HUDEP-2 (cell line): ENCODE measurements at regions not wholly inside any gene's neighbourhood (a gene's known extent, or its start where the extent isn't known, plus 50 kb on each side); places are given as distances from the start of the nearest gene placed in this dataset.

Experiments used
- DNase-seq, 76 experiments: peaks; one replicate each; lab custom pipeline; 2025; ENCODE audit not compliant: unreplicated experiment in 76 of 76; lab: John Stamatoyannopoulos, UW

- DNase-seq = no peak
Measured at GRCh38 chr13:57784633-57785032, 153.1 kb downstream of the PCDH17 start.

GRCh38 chr13:57787058-57787791 is 155.7 kb downstream of the PCDH17 start:
- DNase-seq = no peak

DNA sequence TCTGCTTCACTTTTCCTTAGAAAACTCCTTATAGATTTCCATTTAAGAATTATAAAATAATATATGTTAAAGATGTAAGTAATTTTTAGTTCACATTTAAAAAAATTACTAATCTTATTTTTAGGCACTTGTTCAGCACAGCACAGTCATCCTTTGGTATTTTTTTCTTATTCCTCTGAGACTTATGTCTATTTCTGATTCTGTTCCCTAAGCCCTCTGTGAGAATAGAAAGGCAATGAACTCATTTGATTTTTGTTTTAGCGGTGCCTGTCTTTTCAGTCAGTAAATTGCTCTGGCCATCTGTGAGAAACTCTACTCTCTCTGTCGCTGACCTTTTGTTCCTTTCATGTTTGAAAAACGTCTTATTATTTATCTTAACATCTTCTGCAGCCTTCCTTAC is 168.1 kb downstream of the PCDH17 start:
- no peak for DNase-seq

DNA sequence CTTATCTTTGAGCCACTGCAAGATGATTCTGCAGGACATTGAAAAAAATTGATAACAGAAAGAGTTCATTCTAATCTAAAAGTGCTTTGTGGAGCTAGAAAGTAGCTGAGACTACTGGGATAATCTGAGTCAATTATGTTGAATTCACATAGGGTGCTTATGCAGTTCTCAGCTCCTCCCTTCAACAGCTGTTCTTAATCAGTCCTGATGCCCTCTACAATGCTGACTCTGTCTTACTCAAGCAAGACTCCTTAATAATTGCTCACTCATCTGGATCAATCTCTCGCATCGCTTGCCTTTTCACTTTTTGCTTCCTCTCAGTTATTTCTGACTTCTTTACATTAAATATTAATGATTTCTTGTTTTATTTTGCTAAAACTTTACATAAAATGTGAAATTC is 182.1 kb downstream of the PCDH17 start:
- DNase-seq = peak in 2 of 76 experiments; percentile 34 to 43

DNA sequence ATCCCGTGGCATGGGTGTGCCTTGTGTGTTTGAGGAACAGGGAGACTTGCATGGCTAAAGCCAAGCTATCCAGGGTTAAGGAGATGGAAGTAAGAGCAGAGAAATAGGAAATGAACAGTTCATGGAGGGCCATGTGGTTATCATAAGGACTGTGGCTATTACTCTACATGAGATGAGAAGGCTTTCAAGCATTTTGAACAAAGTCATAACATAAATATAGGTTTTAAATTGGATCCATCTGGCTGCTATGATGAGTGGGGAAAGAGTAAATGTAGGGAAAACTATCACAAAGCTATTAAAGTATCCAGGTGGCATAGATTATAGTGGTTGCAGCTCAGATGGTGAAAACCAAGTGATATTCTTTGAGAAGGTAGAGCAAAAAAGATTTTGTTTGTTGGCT is 184.1 kb downstream of the PCDH17 start:
- DNase-seq = no peak

DNA sequence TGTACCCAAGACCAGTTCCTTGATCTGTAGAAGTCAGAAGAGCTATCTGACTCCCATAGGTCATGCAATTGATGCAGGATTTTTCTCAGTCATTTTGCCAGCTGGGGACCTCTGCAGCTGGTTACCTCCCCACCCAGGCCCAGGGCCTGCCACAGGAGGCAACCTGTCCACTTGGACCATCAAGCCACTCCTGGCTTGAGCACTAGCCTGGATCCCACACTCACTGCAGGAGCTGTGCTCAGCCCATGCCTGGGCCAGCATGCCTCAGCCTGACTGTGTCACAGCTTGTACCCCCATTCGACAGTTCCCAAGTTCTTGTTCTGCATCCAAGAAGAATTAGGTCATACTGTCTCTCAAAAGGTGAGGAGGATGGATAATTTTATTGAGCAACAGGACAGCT is 189.4 kb downstream of the PCDH17 start:
- no peak for DNase-seq

DNA sequence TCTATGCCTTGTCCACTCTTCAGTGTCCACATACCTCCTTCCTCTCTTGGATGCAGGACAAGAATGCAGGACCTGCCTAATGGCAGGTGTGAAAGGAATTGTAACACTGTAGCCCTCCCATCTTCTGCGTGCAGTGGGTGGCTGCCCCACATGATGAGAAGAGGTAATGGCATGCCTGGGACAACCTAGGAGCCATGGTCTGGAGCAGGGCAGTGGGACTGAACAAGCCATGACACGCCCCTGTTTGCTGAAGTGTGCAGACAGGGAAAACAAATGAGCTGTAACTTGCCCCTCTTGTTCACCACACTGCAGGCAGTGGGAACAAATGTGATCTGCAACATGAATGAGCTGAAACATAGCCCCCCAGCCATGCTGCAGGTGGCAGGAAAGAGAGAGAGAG is 192.2 kb downstream of the PCDH17 start:
- DNase-seq = no peak

GRCh38 chr13:57824121-57824520 is 192.6 kb downstream of the PCDH17 start:
- DNase-seq = no peak

- DNase-seq = no peak
Measured at GRCh38 chr13:57825066-57825465, 193.5 kb downstream of the PCDH17 start.

- no peak for DNase-seq
Measured at GRCh38 chr13:57829496-57829895, 198.0 kb downstream of the PCDH17 start.

DNA sequence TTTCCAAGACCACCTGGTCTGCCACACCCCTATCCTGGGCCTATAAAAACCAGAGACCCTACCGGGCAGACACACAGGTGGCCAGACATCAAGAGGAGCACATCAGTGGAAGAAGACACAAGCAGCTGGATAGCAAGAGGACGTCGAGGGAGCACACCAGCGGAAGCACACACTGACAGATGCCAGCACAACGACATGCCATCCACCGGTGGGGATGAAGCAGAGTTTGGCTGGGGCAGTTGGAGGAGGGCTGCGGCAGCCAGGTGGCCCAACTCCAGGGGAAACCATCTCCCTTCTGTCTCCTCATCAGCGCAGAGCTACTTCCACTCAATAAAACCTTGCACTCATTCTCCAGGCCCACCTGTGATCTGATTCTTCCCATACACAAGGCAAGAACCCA is 200.6 kb downstream of the PCDH17 start:
- no peak for DNase-seq

DNA sequence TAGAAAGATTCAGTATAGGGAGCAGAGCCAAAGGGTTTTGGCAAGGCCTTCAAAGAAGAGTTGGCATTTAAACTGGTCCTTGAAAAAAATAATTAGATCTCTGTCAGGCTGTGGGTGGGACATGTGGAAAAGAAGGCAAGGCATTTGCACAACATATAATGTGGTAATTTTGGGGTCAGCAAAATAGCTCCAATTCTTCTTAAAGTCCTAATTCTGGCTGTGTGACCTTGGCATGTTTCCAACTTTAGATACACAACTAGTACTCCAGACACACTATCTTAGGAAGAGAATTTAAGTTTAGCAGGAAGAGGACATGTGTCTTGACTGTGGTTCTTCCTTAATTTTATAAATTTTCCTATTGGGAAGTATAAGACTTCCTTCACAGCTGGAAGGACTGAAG is 206.3 kb downstream of the PCDH17 start:
- no peak for DNase-seq

DNA sequence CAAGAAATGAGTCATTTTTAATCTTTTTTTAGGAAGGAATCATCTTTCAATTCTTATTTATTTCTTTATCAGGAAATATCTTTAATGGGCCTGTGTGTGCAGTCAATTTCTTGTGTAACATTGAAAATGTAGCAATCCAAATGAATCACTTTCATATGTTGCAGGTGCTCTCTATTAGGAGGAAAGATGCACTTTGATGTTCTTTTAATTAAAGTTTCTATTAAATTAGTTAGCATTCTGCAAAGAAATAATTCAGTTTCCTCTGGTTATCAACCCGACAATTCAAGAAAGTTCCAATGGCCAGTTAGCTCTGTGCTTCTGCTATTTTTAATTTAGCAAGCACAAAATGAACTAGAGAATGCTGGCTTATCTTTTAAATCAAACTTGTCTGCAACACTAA is 212.0 kb downstream of the PCDH17 start:
- no peak for DNase-seq

DNA sequence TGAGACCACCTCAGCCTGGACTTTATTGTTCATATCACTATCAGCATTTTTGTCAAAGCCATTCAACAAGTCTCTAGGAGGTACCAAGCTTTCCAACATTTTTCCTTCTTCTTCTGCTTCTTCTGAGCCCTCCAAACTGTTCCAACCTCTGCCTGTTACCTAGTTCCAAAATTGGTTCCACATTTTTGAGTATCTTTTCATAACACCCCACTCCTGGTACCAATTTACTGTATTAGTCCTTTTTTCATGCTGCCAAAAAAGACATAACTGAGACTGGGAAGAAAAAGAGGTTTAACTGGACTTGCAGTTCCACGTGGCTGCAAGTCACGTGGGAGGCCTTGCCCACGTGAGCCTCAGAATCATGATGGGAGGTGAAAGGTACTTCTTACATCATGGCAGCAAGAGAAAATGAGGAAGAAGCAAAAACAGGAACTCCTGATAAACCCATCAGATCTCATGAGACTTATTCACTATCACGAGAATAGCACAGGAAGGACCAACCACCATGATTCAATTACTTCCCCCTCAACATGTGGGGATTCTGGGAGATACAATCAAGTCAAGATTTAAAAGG is 215.1 kb downstream of the PCDH17 start:
- no peak for DNase-seq

GRCh38 chr13:57857945-57858344 is 226.4 kb downstream of the PCDH17 start:
- DNase-seq = no peak

DNA sequence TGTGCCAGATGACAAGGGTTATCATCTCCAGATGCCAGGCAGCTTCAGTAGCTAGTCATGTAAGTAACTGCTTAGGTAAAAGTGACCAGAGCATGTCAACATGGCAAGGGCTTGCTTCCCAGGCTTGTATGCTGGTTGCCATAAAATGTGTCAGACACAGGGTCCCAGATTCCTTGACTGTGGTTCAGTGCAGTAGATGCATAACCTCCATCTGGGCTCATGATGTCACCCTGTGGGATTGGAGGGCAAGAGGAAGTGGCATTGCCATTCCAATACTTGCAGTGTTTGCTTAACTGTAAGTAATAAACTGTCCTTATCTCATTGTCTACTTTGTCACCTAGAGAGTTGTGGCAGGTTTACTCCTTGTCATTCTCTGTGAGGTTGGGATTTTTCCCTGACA is 226.8 kb downstream of the PCDH17 start:
- no peak for DNase-seq

DNA sequence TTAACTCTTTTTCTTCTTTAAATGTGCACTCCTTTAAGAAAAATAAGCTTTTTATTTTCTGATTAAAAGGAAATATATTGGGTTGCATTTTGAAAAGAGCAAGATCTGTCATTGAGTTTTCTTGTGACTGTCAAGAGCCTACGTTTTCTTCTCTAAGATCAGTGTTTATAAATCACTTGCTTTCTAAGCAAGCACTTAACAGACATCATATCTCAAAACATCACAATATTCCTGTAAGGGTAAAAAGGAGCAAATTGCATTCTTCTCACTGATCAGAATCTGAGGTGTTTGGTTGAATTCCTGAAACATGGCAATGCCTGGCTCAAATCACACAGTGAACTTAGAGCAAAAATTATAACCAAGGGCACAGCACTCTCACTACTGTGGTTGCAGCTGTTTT is 231.3 kb downstream of the PCDH17 start:
- no peak for DNase-seq

DNA sequence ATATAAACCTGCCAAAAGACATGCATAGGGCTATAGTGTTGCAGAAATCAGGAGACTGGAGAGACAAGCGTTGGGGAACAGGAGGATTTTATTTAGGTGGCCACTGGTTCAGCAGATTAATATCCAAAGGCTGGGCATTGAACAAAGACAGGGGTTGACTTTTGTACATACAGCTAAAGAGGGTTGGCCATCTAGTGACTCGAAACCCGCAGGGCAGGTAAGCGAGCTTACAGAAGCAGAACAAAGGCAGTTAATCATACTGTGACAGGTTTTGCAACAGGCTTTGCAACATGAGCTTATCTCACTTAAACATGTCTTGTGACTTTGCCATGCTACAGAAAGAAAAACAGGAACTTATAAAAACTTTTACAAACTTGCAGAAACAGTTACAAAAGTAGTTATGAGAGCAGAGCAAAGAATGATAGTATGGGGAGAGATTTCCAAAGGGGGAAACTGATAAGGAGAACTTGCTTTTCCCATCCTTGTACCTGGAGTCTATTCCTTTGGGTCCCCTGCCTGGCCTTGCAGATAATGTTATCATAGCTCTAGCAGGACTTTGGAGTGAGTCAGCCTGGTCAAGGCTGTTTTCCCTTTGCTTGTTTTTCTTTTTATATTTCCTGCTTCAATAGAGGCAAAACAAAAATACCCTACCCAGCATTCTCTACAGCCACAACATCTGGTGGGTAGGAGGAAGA is 234.2 kb downstream of the PCDH17 start:
- DNase-seq = peak in 9 of 76 experiments; percentile 4 to 75 (median 51)

GRCh38 chr13:57874530-57874929 is 243.0 kb downstream of the PCDH17 start:
- peak in 5 of 76 experiments; percentile 4 to 63 (median 31) for DNase-seq

DNA sequence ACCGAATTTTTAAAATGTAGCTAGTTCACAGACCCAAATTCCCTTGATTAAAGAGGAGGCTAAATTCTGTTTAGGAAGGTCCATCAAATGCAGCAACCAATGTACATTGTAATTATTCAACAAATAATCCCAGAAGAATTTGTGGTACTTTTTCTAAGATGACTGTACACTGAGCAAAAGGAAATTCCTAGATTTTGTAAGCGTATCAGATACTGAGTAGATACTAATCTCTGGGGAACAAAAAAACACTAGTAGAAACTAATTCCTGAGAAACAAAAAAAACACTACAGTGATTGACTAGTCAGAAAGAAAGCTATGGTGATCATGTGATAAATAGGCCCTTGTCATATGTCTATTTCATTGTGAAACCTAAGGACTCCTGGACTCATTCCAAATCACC is 246.1 kb downstream of the PCDH17 start:
- DNase-seq = no peak

DNA sequence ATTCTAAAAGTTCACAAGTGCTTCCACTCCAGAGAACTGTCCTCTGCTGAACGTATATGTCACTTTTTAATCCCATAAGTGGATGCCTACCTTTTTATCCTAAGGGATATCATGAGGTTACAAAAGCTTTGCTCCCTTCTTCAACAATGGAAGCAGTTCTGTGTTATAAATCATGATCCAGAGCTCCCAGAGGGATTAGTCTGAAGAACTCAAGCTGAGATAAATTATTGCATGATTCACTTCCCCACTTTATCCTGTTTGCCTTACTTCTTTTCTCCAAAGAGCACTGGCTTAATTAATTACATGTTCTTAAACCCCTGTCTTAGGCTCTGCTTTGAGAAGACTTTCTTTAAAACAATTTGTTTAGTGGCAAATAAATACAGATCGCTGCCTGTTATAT is 246.7 kb downstream of the PCDH17 start:
- DNase-seq = no peak

DNA sequence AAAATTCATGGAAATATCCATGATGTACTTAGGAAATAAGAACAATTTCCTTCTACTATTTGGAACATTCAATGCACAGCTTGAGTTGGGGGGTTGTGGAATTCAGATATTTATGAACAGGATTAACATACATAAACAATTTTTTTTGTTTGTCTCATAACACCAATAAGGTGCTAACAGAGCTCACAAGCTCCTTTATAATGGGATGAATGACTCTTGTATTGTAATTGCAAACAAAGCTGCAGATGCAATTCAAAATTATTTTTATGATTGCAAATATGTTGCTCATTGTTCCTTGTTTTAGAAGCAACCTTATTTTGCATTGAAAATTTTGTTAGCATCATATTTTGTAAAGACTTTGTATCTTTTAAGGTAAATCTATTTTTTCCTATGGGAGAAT is 265.7 kb downstream of the PCDH17 start:
- no peak for DNase-seq
